Mucosa of rectum (tissue), 2 donors: ENCODE measurements at regions not wholly inside any gene's neighbourhood (a gene's known extent, or its start where the extent isn't known, plus 50 kb on each side); places are given as distances from the start of the nearest gene placed in this dataset.

Source experiments
- H3K27ac ChIP-seq, 2 donors: one replicate each; pipeline ENCODE4 v1.7.0; 2013; ENCODE audit warnings: inconsistent platforms in 2 of 2, low read depth in 2 of 2, low read length in 2 of 2
- H3K27me3 ChIP-seq, 2 donors: one replicate each; pipeline ENCODE4 v1.7.0; 2013; ENCODE audit warnings: low read length in 2 of 2; ENCODE audit not compliant: control insufficient read depth in 2 of 2, insufficient read depth in 2 of 2
- H3K36me3 ChIP-seq, 2 donors: one replicate each; pipeline ENCODE4 v1.7.0; 2013; ENCODE audit warnings: low read length in 2 of 2; ENCODE audit not compliant: control insufficient read depth in 2 of 2, insufficient read depth in 2 of 2
- H3K4me1 ChIP-seq, 2 donors: one replicate each; pipeline ENCODE4 v1.7.0; 2013; ENCODE audit warnings: low read length in 2 of 2, mild to moderate bottlenecking in 1 of 2; ENCODE audit not compliant: control insufficient read depth in 2 of 2, insufficient read depth in 2 of 2
- H3K4me3 ChIP-seq, 2 donors: one replicate each; pipeline ENCODE4 v1.7.0; 2013; ENCODE audit warnings: low read length in 2 of 2
- H3K9ac ChIP-seq, 2 donors: one replicate each; pipeline ENCODE4 v1.7.0; 2013; ENCODE audit warnings: low read length in 2 of 2, low read depth in 1 of 2, mild to moderate bottlenecking in 1 of 2
- H3K9me3 ChIP-seq, 2 donors: one replicate each; pipeline ENCODE4 v1.7.0; 2013; ENCODE audit warnings: low read length in 2 of 2; ENCODE audit not compliant: control insufficient read depth in 2 of 2
- donor health status: healthy.
- donor health status: Normal muscosa, but diverticular disease.

- Histone ChIP-seq H3K27me3 (no peaks in the 10 kb centered on the region), H3K9ac (no peak overlapping the region), H3K36me3 (no peaks in the 10 kb centered on the region), H3K9me3 (no peaks in the 10 kb centered on the region), H3K4me1 (no peaks in the 10 kb centered on the region), H3K4me3 (no peak overlapping the region), H3K27ac (no peak overlapping the region)
Observed at GRCh38 chr7:21159506-21159905, 268.4 kb upstream of the SP4 start.

- Histone ChIP-seq H3K36me3 (no peaks in the 10 kb centered on the region), H3K9me3 (no peaks in the 10 kb centered on the region), H3K4me3 (no peak overlapping the region), H3K27ac (no peak overlapping the region), H3K27me3 (no peaks in the 10 kb centered on the region), H3K4me1 (no peaks in the 10 kb centered on the region), H3K9ac (no peak overlapping the region)
Observed at GRCh38 chr7:21160401-21160800, 267.5 kb upstream of the SP4 start.

GRCh38 chr7:21167942-21168341, 259.9 kb upstream of the SP4 start:
- Histone ChIP-seq H3K9me3 (no peaks in the 10 kb centered on the region), H3K27me3 (no peaks in the 10 kb centered on the region), H3K4me3 (no peak overlapping the region), H3K4me1 (no peaks in the 10 kb centered on the region), H3K9ac (no peak overlapping the region), H3K36me3 (no peaks in the 10 kb centered on the region), H3K27ac (no peak overlapping the region)

- Histone ChIP-seq H3K27me3 (no peaks in the 10 kb centered on the region), H3K9me3 (no peaks in the 10 kb centered on the region), H3K4me1 (no peaks in the 10 kb centered on the region), H3K36me3 (no peaks in the 10 kb centered on the region), H3K9ac (no peak overlapping the region), H3K4me3 (no peak overlapping the region), H3K27ac (no peak overlapping the region)
Observed at GRCh38 chr7:21169667-21170580, 258.0 kb upstream of the SP4 start.

GRCh38 chr7:21172800-21173199, 255.1 kb upstream of the SP4 start:
- no peak overlapping the region for H3K27ac ChIP-seq
- H3K36me3 ChIP-seq: no peaks in the 10 kb centered on the region
- H3K27me3 ChIP-seq: no peaks in the 10 kb centered on the region
- no peak overlapping the region for H3K9ac ChIP-seq
- no peaks in the 10 kb centered on the region for H3K9me3 ChIP-seq
- H3K4me3 ChIP-seq: no peak overlapping the region
- no peaks in the 10 kb centered on the region for H3K4me1 ChIP-seq

GRCh38 chr7:21173436-21173835, 254.4 kb upstream of the SP4 start:
- H3K4me1 ChIP-seq: no peaks in the 10 kb centered on the region

GRCh38 chr7:21175714-21176113, 252.2 kb upstream of the SP4 start:
- no peaks in the 10 kb centered on the region for H3K9me3 ChIP-seq
- no peak overlapping the region for H3K9ac ChIP-seq
- no peak overlapping the region for H3K27ac ChIP-seq
- no peaks in the 10 kb centered on the region for H3K27me3 ChIP-seq
- H3K36me3 ChIP-seq: no peaks in the 10 kb centered on the region
- H3K4me1 ChIP-seq: no peaks in the 10 kb centered on the region
- no peak overlapping the region for H3K4me3 ChIP-seq

More at GRCh38 chr7:21173436-21173835, 254.4 kb upstream of the SP4 start:
- no peak overlapping the region for H3K27ac ChIP-seq
- no peaks in the 10 kb centered on the region for H3K36me3 ChIP-seq
- H3K9me3 ChIP-seq: no peaks in the 10 kb centered on the region
- H3K27me3 ChIP-seq: no peaks in the 10 kb centered on the region
- no peak overlapping the region for H3K4me3 ChIP-seq
- H3K9ac ChIP-seq: no peak overlapping the region

GRCh38 chr7:21184942-21185652, 242.8 kb upstream of the SP4 start:
- H3K4me3 ChIP-seq: no peak overlapping the region

GRCh38 chr7:21185653-21186265, 242.1 kb upstream of the SP4 start:
- H3K9me3 ChIP-seq: no peaks in the 10 kb centered on the region
- H3K36me3 ChIP-seq: no peaks in the 10 kb centered on the region
- no peak overlapping the region for H3K4me3 ChIP-seq
- H3K27ac ChIP-seq: no peak overlapping the region
- H3K4me1 ChIP-seq: no peaks in the 10 kb centered on the region
- no peak overlapping the region for H3K9ac ChIP-seq
- H3K27me3 ChIP-seq: no peaks in the 10 kb centered on the region

More at GRCh38 chr7:21184942-21185652, 242.8 kb upstream of the SP4 start:
- Histone ChIP-seq H3K9me3 (no peaks in the 10 kb centered on the region), H3K4me1 (no peaks in the 10 kb centered on the region), H3K36me3 (no peaks in the 10 kb centered on the region), H3K27me3 (no peaks in the 10 kb centered on the region), H3K9ac (no peak overlapping the region), H3K27ac (no peak overlapping the region)
